Caco-2 (cell line): ENCODE measurements at regions not wholly inside any gene's neighbourhood (a gene's known extent, or its start where the extent isn't known, plus 50 kb on each side); places are given as distances from the start of the nearest gene placed in this dataset.
"Not testable (repeated sequence)": the region's sequence is repeated elsewhere in the genome, so short reads cannot be mapped to it uniquely, and the experiment has no call there.

Experiments
- BruUV-seq: library from RNA; stranded (reverse); fragments of 400-500 nt; replicated peaks from 2 replicates; lab custom pipeline; 2021; lab: Mats Ljungman, UMichigan
- CTCF ChIA-PET: fragments of 300-600 bp; sonication (Branson Sonifier 250); formaldehyde crosslinking; loops from one replicate; lab custom pipeline; 2022; ENCODE audit warnings: antibody characterized with exemption; lab: Charles Lee
- POLR2A ChIA-PET: fragments of 300-600 bp; sonication (Branson Sonifier 250); formaldehyde crosslinking; loops from one replicate; lab custom pipeline; 2022; ENCODE audit warnings: antibody characterized with exemption; lab: Charles Lee
- DNase-seq, 2 experiments: peaks; one replicate each; pipeline versions ENCODE4 v3.0.0 to v3.0.0-alpha.2; 2020 to 2022
- H3K27me3 ChIP-seq: replicated peaks from 2 replicates; pipeline ENCODE4 v1.6.0; 2011; ENCODE audit warnings: low read length; ENCODE audit not compliant: control insufficient read depth, insufficient read depth
- H3K36me3 ChIP-seq: 2 replicates; pipeline ENCODE4 v1.5.1; 2011; ENCODE audit warnings: low read length; ENCODE audit not compliant: control insufficient read depth, insufficient read depth
- H3K4me1 ChIP-seq: fragments of 250-450 bp; sonication (Bioruptor Pico); 2 replicates; pipeline ENCODE4 v1.5.1; 2020; ENCODE audit warnings: mild to moderate bottlenecking
- H3K4me3 ChIP-seq: 2 replicates; pipeline ENCODE4 v1.5.1; 2011; ENCODE audit warnings: low read depth, mild to moderate bottlenecking, control low read depth, low read length
- H3K9me3 ChIP-seq: fragments of 250-450 bp; sonication (Bioruptor Pico); 2 replicates; pipeline ENCODE4 v1.5.1; 2020; ENCODE audit warnings: mild to moderate bottlenecking, moderate library complexity
- H3K27ac Mint-ChIP-seq: one replicate; pipeline ENCODE4 v1.8.0; 2022; ENCODE audit warnings: mixed read lengths; ENCODE audit not compliant: unreplicated experiment
- H3K27me3 Mint-ChIP-seq: one replicate; pipeline ENCODE4 v1.8.0; 2022; ENCODE audit warnings: mixed read lengths; ENCODE audit not compliant: insufficient read depth, unreplicated experiment
- H3K36me3 Mint-ChIP-seq: one replicate; pipeline ENCODE4 v1.8.0; 2022; ENCODE audit warnings: mild to moderate bottlenecking, mixed read lengths; ENCODE audit not compliant: insufficient read depth, unreplicated experiment
- H3K4me1 Mint-ChIP-seq: one replicate; pipeline ENCODE4 v1.8.0; 2022; ENCODE audit warnings: low read depth, mixed read lengths; ENCODE audit not compliant: unreplicated experiment
- H3K4me3 Mint-ChIP-seq: one replicate; pipeline ENCODE4 v1.8.0; 2022; ENCODE audit warnings: mild to moderate bottlenecking, moderate library complexity, mixed read lengths; ENCODE audit not compliant: unreplicated experiment
- H3K9me3 Mint-ChIP-seq: one replicate; pipeline ENCODE4 v1.8.0; 2022; ENCODE audit warnings: mixed read lengths; ENCODE audit not compliant: unreplicated experiment
- intact Hi-C: fragments of 100-400 bp; cut with micrococcal nuclease; formaldehyde crosslinking; loops from one replicate; pipeline ENCODE4 v1.10.0; 2022; ENCODE audit not compliant: unreplicated experiment
- TF ChIP-seq, protein P1 (sequence below), 2 experiments: fragments of 200-600 bp in 1 of 2; IDR thresholded peaks; 1 replicate in 1 of 2; 2 replicates in 1 of 2; pipeline versions ENCODE4 v1.5.1 to v1.8.0; 2011 to 2022; ENCODE audit warnings: antibody characterized with exemption in 1 of 2, control low read depth in 1 of 2, inconsistent platforms in 1 of 2, low read depth in 1 of 2, low read length in 1 of 2, mild to moderate bottlenecking in 1 of 2, moderate library complexity in 1 of 2; ENCODE audit not compliant: insufficient read depth in 1 of 2, severe bottlenecking in 1 of 2, unreplicated experiment in 1 of 2

DNA sequence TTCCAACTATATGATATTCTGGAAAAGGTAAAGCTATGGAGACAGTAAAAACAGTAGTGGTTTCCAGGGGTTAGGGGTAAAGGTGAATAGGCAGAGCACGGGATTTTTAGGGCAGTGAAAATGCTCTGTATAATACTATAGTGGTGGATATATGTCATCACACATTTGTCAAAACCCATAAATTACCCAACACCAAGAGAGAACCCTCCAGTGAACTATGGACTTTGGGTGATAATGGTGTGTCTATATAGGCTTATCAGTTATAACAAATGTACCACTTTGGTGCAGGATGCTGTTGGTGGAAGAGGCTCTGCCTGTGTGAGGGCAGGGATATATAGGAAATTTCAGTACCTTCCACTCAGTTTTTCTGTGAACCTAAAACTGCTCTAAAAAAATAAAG, 149.9 kb downstream of the GPX5 start:
- Histone ChIP-seq H3K36me3 (no peaks in the 10 kb centered on the region), H3K27me3 (no peaks in the 10 kb centered on the region), H3K4me3 (no peak overlapping the region), H3K9me3 (no peaks in the 10 kb centered on the region), H3K4me1 (peaks cover 14% of the 10 kb centered on the region)
- Mint-ChIP-seq H3K27ac (no peak overlapping the region), H3K4me1 (no peaks in the 10 kb centered on the region), H3K9me3 (no peaks in the 10 kb centered on the region), H3K27me3 (no peaks in the 10 kb centered on the region), H3K4me3 (no peak overlapping the region), H3K36me3 (peaks cover 14% of the 10 kb centered on the region)
- ChIA-PET CTCF (no interaction called here), POLR2A (no interaction called here)
- no TSS peak for BruUV-seq
- TF ChIP-seq, protein P1, sequence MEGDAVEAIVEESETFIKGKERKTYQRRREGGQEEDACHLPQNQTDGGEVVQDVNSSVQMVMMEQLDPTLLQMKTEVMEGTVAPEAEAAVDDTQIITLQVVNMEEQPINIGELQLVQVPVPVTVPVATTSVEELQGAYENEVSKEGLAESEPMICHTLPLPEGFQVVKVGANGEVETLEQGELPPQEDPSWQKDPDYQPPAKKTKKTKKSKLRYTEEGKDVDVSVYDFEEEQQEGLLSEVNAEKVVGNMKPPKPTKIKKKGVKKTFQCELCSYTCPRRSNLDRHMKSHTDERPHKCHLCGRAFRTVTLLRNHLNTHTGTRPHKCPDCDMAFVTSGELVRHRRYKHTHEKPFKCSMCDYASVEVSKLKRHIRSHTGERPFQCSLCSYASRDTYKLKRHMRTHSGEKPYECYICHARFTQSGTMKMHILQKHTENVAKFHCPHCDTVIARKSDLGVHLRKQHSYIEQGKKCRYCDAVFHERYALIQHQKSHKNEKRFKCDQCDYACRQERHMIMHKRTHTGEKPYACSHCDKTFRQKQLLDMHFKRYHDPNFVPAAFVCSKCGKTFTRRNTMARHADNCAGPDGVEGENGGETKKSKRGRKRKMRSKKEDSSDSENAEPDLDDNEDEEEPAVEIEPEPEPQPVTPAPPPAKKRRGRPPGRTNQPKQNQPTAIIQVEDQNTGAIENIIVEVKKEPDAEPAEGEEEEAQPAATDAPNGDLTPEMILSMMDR (IDR thresholded peaks at IDR 0.05; ENCODE audit: insufficient read depth in 1 of 2, low read depth in 1 of 2, low read length in 1 of 2, severe bottlenecking in 1 of 2, unreplicated experiment in 1 of 2) = no peak
- intact Hi-C loops = no loop called here
- DNase-seq = no peak

DNA sequence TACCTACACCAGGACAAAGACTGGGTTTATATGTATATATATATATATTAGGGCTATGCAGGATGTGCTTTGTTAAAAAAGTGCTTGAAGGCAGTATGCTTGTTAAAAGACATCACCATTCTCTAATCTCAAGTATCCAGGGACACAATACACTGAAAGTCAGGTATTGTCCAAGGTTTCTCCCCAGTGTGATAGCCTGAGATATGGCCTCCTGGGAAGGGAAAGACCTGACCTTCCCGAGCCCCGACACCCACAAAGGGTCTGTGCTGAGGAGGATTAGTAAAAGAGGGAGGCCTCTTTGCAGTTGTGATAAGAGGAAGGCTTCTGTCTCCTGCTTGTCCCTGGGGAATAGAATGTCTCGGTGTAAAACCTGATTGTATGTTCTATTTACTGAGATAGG, 156.9 kb downstream of the GPX5 start:
- Mint-ChIP-seq H3K36me3 (peaks cover 1% of the 10 kb centered on the region), H3K9me3 (no peaks in the 10 kb centered on the region), H3K4me3 (peak overlapping the region; percentile 73), H3K4me1 (peaks cover 33% of the 10 kb centered on the region), H3K27me3 (no peaks in the 10 kb centered on the region), H3K27ac (peak overlapping the region; percentile 14)
- Histone ChIP-seq H3K4me3 (peak overlapping the region; percentile 15), H3K36me3 (no peaks in the 10 kb centered on the region), H3K4me1 (peaks cover 12% of the 10 kb centered on the region), H3K27me3 (no peaks in the 10 kb centered on the region), H3K9me3 (no peaks in the 10 kb centered on the region)
- TF ChIP-seq, protein P1 (IDR thresholded peaks at IDR 0.05; ENCODE audit: insufficient read depth in 1 of 2, low read depth in 1 of 2, low read length in 1 of 2, severe bottlenecking in 1 of 2, unreplicated experiment in 1 of 2) = no peak
- no peak for DNase-seq
- POLR2A ChIA-PET = no interaction called here
- intact Hi-C loops = loop anchor here (5.0 kb wide), 1 partner anchor 75 kb away; no protein-coding TSS in a partner anchor
- no TSS peak for BruUV-seq
- CTCF ChIA-PET = no interaction called here

DNA sequence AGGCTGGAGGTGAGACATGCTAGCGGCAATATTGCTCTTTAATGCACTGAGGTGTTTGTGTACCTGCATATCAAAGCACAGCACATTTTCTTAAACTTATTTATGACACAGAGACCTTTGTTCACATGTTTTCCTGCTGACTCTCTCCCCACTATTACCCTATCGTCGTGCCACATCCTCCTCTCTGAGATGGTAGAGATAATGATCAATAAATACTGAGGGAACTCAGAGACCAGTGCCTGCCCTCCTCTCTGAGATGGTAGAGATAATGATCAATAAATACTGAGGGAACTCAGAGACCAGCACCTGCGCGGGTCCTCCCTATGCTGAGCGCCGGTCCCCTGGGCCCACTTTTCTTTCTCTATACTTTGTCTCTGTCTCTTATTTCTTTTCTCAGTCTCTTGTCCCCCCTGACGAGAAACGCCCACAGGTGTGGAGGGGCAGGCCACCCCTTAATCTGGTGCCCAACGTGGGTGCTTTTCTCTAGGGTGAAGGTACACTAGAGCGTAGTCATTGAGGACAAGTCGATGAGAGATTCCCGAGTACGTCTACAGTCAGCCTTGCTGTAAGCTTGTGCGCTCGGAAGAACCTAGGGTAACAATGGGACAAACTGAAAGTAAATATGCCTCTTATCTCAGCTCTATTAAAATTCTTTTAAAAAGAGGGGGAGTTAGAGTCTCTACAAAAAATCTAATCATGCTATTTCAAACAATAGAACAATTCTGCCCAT, 157.4 kb downstream of the GPX5 start:
- peak overlapping the region; percentile 15 for H3K4me3 ChIP-seq
- intact Hi-C loops = loop anchor here (5.0 kb wide), 1 partner anchor 76 kb away; no protein-coding TSS in a partner anchor
- CTCF ChIA-PET = not testable (repeated sequence)

More for the DNA sequence above, 157.4 kb downstream of the GPX5 start:
- peaks cover 13% of the 10 kb centered on the region for H3K4me1 ChIP-seq
- H3K36me3 Mint-ChIP-seq, H3K9me3 Mint-ChIP-seq, POLR2A ChIA-PET, H3K27me3 ChIP-seq, H3K36me3 ChIP-seq, H3K9me3 ChIP-seq, BruUV-seq, H3K27me3 Mint-ChIP-seq: not testable (repeated sequence)
- peak overlapping the region; percentile 73 for H3K4me3 Mint-ChIP-seq
- peak in 1 of 2 experiments; percentile 11 for DNase-seq
- H3K27ac Mint-ChIP-seq = peak overlapping the region; percentile 14
- peaks cover 39% of the 10 kb centered on the region for H3K4me1 Mint-ChIP-seq
